HEK293T (cell line): ENCODE measurements at regions not wholly inside any gene's neighbourhood (a gene's known extent, or its start where the extent isn't known, plus 50 kb on each side); places are given as distances from the start of the nearest gene placed in this dataset.

Experiments used
- CTCF ChIA-PET: fragments of 350-600 bp; formaldehyde crosslinking; extraction: SDS; loops from one replicate; lab custom pipeline; 2021; ENCODE audit warnings: antibody characterized with exemption, inconsistent platforms; lab: Yijun Ruan, JAX
- POLR2A ChIA-PET: fragments of 350-600 bp; formaldehyde crosslinking; extraction: SDS; loops from one replicate; lab custom pipeline; 2020; ENCODE audit warnings: antibody characterized with exemption, inconsistent platforms; lab: Yijun Ruan, JAX
- DNase-seq: peaks from one replicate; pipeline ENCODE4 v3.0.0; 2012; ENCODE audit warnings: mixed read lengths; ENCODE audit errors: extremely low spot score
- ARNT ChIP-seq: fragments of 450-650 bp; IDR thresholded peaks from 2 replicates; pipeline ENCODE4 v1.6.1; 2017; ENCODE audit warnings: mild to moderate bottlenecking
- BHLHE40 ChIP-seq: fragments of 450-650 bp; IDR thresholded peaks from 2 replicates; pipeline ENCODE4 v1.6.1; 2016; ENCODE audit warnings: mild to moderate bottlenecking, moderate library complexity, borderline replicate concordance
- CTBP1 ChIP-seq: fragments of 450-650 bp; IDR thresholded peaks from 2 replicates; pipeline ENCODE4 v1.6.1; 2016; ENCODE audit warnings: borderline replicate concordance
- ELF4 ChIP-seq: fragments of 450-650 bp; IDR thresholded peaks from 2 replicates; pipeline ENCODE4 v1.6.1; 2017; ENCODE audit warnings: antibody characterized with exemption
- FOXA1 ChIP-seq: fragments of 450-650 bp; IDR thresholded peaks from 2 replicates; pipeline ENCODE4 v1.6.1; 2016; ENCODE audit warnings: mild to moderate bottlenecking
- FOXK2 ChIP-seq: fragments of 450-650 bp; IDR thresholded peaks from 2 replicates; pipeline ENCODE4 v1.6.1; 2016; ENCODE audit warnings: mild to moderate bottlenecking
- FOXM1 ChIP-seq: fragments of 450-650 bp; IDR thresholded peaks from 2 replicates; pipeline ENCODE4 v1.6.1; 2017; ENCODE audit warnings: mild to moderate bottlenecking, borderline replicate concordance
- HDGF ChIP-seq: fragments of 450-650 bp; IDR thresholded peaks from 2 replicates; pipeline ENCODE4 v1.6.1; 2017; ENCODE audit warnings: antibody characterized with exemption, borderline replicate concordance
- L3MBTL2 ChIP-seq: fragments of 450-650 bp; conservative IDR thresholded peaks from 2 replicates; pipeline ENCODE4 v1.6.1; 2016; ENCODE audit warnings: mild to moderate bottlenecking
- LEF1 ChIP-seq: fragments of 450-650 bp; IDR thresholded peaks from 2 replicates; pipeline ENCODE4 v1.6.1; 2017; ENCODE audit warnings: mild to moderate bottlenecking, borderline replicate concordance
- NFRKB ChIP-seq: fragments of 450-650 bp; IDR thresholded peaks from 2 replicates; pipeline ENCODE4 v1.6.1; 2016; ENCODE audit warnings: mild to moderate bottlenecking, moderate library complexity
- SP1 ChIP-seq: fragments of 450-650 bp; IDR thresholded peaks from 2 replicates; pipeline ENCODE4 v1.6.1; 2017
- SUZ12 ChIP-seq: fragments of 450-650 bp; IDR thresholded peaks from 2 replicates; pipeline ENCODE4 v1.6.1; 2016; ENCODE audit warnings: mild to moderate bottlenecking
- TARDBP ChIP-seq: fragments of 450-650 bp; IDR thresholded peaks from 2 replicates; pipeline ENCODE4 v1.6.1; 2016
- ZNF384 ChIP-seq: fragments of 450-650 bp; IDR thresholded peaks from 2 replicates; pipeline ENCODE4 v1.6.1; 2016
- TF ChIP-seq, protein P1 (sequence below): fragments of 450-650 bp; IDR thresholded peaks from 2 replicates; pipeline ENCODE4 v1.6.1; 2016

DNA sequence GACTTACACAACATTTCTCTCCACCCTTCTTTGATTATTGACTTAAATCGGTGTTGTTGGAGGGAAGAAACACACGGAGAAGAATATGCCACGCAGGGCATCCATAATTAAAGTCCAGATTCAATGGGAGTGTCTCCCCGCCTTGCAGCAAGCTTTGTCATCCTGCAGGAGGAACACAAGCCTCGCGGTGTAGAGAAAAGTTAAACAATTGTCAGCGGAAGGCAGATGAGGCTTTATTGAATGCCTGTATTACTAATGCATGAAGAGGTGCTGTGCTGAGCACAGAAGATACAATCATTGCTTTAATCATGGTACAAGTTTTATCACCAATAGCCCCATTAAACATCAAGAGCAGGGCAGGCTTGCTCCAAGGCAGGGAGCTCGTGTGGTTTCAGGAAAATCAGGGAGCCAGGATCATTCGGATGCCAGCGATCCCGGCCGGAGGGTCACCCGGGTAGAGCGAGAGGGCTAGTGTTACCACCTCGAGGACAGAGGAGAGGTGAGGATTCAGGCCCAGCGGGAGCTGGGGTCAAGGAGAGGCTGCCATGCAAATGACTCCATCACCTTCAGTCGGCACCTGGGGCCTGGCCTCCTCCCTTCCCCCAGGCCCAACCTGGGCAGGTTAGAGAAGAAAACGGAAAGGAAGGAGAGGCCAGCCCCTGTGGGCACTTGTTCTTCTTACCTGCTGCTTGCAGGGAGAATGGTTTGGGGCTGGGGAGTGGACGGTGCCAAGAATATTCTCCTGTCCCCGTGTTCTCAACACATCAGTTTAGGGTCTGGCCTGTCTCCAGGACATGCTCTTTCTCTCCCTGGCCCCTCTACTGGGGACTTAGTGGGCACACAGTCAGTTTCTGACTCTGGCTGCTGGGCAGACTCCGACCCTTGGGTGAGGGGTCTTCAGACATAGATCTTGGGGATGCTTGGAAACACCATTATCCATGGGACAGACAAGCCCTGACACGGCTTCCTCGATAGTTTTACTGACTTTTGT lies 289.5 kb downstream of the IRX2 start:
- TF ChIP-seq CTBP1 (no peak), ARNT (no peak), SP1 (no peak), BHLHE40 (no peak), L3MBTL2 (no peak), SUZ12 (no peak), ZNF384 (no peak), TARDBP (no peak), ELF4 (no peak), FOXM1 (no peak), FOXK2 (no peak), LEF1 (no peak), HDGF (no peak), NFRKB (no peak), FOXA1 (no peak)
- TF ChIP-seq, protein P1, sequence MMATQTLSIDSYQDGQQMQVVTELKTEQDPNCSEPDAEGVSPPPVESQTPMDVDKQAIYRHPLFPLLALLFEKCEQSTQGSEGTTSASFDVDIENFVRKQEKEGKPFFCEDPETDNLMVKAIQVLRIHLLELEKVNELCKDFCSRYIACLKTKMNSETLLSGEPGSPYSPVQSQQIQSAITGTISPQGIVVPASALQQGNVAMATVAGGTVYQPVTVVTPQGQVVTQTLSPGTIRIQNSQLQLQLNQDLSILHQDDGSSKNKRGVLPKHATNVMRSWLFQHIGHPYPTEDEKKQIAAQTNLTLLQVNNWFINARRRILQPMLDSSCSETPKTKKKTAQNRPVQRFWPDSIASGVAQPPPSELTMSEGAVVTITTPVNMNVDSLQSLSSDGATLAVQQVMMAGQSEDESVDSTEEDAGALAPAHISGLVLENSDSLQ, result no peak
- POLR2A ChIA-PET, result no interaction called here
- CTCF ChIA-PET, result no interaction called here
- DNase-seq, result no peak

DNA sequence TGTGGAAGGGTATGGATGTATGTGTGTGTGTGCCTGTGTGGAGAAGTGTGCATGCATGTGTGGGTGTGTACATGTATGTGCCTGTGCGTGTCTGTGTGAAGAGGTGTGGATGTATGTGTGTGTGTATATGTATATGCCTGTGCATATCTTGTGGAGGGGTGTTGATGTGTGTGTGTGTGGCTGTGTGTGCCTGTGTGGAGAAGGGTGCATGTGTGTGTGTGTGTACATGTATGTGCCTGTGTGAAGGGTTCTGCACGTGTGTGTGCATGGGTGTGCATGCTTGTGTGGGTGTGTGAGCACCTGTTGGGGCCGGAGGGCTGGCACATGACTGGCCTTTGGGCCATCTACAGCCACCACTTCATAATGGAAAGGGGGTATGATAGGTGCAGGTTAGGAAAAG lies 291.4 kb downstream of the IRX2 start:
- no peak for DNase-seq
- TF ChIP-seq ZNF384 (no peak), FOXK2 (no peak), SUZ12 (no peak), FOXA1 (no peak)
- ChIA-PET POLR2A (no interaction called here), CTCF (no interaction called here)

DNA sequence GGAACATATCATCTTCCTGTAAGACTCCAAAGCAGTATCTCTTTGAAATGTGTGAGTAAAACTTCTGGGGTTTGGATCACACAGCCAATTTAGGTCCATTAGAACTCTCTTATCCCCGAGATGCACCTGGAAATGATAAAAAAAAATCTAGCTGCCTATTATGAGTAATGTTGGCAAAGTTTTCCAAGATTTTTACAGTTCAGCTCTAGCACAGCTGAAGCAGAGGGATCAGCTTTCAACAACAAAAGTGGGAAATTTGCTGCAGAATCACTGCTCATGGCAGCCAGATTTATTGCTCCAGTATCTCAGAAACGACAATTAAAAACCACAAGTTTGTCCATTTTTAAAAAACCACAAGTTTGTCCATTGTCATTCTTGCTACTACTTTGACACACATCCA lies 292.2 kb downstream of the IRX2 start:
- ChIA-PET POLR2A (no interaction called here), CTCF (no interaction called here)
- DNase-seq, result no peak
- TF ChIP-seq SP1, result no peak
- TF ChIP-seq FOXK2, result no peak
- TF ChIP-seq LEF1, result no peak
- TF ChIP-seq CTBP1, result no peak
- no peak for TF ChIP-seq BHLHE40
- TF ChIP-seq, protein P1, result no peak
- TF ChIP-seq NFRKB, result no peak
- no peak for TF ChIP-seq ELF4
- TF ChIP-seq L3MBTL2, result no peak
- TF ChIP-seq SUZ12, result no peak
- no peak for TF ChIP-seq FOXA1
- no peak for TF ChIP-seq ZNF384
- no peak for TF ChIP-seq TARDBP
- no peak for TF ChIP-seq ARNT
- no peak for TF ChIP-seq HDGF
- TF ChIP-seq FOXM1, result no peak

DNA sequence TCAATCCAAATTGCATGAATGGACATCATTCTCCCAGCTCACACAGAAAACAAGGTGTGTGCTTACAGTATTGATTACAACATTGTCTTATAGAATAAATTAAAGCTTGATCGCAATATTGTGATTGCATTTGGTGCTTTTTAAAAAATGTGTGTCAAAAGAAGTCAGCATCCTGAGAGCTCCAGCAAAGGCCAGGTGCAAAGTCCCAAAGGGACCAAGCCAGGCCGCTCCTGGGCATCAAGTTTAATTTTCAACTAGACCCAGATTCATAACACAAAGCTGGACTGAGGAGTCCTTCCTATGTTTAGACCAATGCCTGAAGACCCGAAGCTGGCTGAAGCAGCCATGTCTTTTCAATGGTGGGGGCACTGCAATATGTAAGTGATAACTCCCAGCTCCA lies 295.6 kb downstream of the IRX2 start:
- CTCF ChIA-PET, result no interaction called here
- no peak for DNase-seq
- POLR2A ChIA-PET, result no interaction called here

DNA sequence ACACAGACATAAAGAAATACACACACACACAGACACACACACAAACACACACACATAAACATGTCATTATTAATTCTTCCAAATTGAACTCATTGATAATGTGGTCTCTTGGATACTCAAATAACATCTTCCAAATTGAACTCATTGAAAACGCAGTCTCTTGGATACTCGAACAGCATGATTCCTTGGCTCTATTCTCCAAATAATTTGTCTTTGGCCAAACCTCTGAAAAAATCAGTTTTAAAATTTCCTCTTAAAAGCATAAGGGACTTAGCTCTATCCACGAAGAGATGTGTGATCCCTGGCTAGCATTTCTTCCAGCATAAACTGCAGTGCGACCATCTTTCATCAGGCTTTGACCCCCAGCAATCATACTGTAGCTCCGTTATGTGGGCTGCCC lies 296.6 kb downstream of the IRX2 start:
- DNase-seq, result no peak
- TF ChIP-seq FOXA1 (no peak), L3MBTL2 (no peak), LEF1 (no peak), NFRKB (no peak), TARDBP (no peak), FOXK2 (no peak), CTBP1 (no peak), BHLHE40 (no peak), FOXM1 (no peak), SP1 (no peak), ZNF384 (no peak), ELF4 (no peak), ARNT (no peak), HDGF (no peak)
- CTCF ChIA-PET, result no interaction called here
- POLR2A ChIA-PET, result no interaction called here

More for the DNA sequence above, 295.6 kb downstream of the IRX2 start:
- TF ChIP-seq LEF1 (no peak), ZNF384 (no peak), ELF4 (no peak), NFRKB (no peak), FOXM1 (no peak), SUZ12 (no peak), FOXK2 (no peak), HDGF (no peak), CTBP1 (no peak), FOXA1 (no peak), ARNT (no peak), L3MBTL2 (no peak), BHLHE40 (no peak), TARDBP (no peak), SP1 (no peak)
- TF ChIP-seq, protein P1, result no peak

DNA sequence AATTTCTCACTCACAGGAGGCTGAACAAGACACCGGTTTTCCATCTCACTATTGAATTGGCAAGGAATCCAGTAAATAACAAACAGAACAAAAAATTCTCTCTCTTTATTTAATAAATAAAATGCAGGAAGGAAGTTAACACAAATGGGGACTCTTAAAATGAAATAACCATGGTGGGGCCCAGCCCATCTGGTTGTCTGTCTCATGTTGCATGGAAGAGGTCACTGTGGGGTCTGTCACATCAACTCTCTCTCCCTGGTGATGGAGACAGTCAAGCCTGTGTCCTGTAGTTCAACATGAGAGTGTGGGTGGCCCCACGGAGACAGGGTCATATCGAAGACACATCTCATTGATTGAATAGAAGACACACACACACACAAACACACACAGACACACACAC lies 297.7 kb downstream of the IRX2 start:
- POLR2A ChIA-PET, result no interaction called here
- no peak for TF ChIP-seq SP1
- no peak for TF ChIP-seq ZNF384
- no peak for TF ChIP-seq ELF4
- TF ChIP-seq L3MBTL2, result no peak
- TF ChIP-seq TARDBP, result no peak
- TF ChIP-seq, protein P1, result no peak
- no peak for TF ChIP-seq FOXA1
- TF ChIP-seq FOXM1, result no peak
- TF ChIP-seq LEF1, result no peak
- TF ChIP-seq NFRKB, result no peak
- TF ChIP-seq CTBP1, result no peak
- TF ChIP-seq ARNT, result no peak
- TF ChIP-seq SUZ12, result no peak
- no peak for TF ChIP-seq BHLHE40
- no peak for TF ChIP-seq FOXK2
- DNase-seq, result no peak
- CTCF ChIA-PET, result no interaction called here
